GM12875 (cell line): ENCODE measurements at regions not wholly inside any gene's neighbourhood (a gene's known extent, or its start where the extent isn't known, plus 50 kb on each side); places are given as distances from the start of the nearest gene placed in this dataset.

ENCODE experiments used
- H3K4me3 ChIP-seq: one replicate; pipeline ENCODE4 v1.5.1; 2011; ENCODE audit warnings: low read depth, low read length, control low read depth
- TF ChIP-seq, protein P1 (sequence below): IDR thresholded peaks from 2 replicates; pipeline ENCODE4 v1.5.1; 2011; ENCODE audit warnings: low read depth, mild to moderate bottlenecking, control low read depth, inconsistent platforms, low read length, moderate library complexity, borderline replicate concordance; ENCODE audit not compliant: insufficient read depth

DNA sequence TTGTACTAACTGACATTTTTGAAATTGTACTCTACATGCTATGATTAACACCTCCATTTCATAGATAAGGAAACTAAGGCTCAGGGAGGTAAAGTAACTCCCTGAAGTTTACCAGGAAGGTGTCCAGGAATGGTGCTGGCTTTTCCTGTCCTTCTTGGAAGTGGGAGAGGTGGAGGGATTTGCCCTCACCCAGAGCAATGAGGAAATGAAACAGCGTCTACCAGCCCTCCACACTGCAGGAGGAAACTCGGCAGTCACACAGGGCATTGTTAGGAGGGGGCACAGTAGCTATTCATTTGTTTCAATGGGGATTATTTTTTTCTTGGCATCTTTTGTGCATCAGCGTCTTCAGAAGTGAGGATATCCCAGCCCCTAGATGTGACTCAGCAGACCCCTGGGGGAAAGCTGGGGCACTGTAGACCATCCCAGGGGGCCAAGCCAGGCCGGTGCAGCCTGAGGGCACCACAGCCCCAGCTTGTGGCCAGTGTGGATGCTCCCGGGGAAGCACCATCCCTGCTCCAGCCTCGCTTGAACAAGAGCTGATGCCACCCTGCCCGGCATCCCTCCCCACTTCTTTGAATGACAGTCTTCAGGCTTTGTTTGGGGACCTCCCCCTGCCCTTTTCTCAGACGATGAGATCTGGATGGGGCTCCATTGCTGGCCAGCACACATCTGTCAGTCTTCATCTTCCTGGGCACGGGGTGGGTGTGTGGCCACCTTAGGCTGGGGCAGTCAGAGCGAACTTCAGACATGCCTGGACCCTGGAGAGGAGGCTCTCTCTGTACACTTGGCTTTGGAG lies 224.4 kb upstream of the PMEPA1 start:
- TF ChIP-seq, protein P1, sequence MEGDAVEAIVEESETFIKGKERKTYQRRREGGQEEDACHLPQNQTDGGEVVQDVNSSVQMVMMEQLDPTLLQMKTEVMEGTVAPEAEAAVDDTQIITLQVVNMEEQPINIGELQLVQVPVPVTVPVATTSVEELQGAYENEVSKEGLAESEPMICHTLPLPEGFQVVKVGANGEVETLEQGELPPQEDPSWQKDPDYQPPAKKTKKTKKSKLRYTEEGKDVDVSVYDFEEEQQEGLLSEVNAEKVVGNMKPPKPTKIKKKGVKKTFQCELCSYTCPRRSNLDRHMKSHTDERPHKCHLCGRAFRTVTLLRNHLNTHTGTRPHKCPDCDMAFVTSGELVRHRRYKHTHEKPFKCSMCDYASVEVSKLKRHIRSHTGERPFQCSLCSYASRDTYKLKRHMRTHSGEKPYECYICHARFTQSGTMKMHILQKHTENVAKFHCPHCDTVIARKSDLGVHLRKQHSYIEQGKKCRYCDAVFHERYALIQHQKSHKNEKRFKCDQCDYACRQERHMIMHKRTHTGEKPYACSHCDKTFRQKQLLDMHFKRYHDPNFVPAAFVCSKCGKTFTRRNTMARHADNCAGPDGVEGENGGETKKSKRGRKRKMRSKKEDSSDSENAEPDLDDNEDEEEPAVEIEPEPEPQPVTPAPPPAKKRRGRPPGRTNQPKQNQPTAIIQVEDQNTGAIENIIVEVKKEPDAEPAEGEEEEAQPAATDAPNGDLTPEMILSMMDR = no peak
- no peak overlapping the region for H3K4me3 ChIP-seq

DNA sequence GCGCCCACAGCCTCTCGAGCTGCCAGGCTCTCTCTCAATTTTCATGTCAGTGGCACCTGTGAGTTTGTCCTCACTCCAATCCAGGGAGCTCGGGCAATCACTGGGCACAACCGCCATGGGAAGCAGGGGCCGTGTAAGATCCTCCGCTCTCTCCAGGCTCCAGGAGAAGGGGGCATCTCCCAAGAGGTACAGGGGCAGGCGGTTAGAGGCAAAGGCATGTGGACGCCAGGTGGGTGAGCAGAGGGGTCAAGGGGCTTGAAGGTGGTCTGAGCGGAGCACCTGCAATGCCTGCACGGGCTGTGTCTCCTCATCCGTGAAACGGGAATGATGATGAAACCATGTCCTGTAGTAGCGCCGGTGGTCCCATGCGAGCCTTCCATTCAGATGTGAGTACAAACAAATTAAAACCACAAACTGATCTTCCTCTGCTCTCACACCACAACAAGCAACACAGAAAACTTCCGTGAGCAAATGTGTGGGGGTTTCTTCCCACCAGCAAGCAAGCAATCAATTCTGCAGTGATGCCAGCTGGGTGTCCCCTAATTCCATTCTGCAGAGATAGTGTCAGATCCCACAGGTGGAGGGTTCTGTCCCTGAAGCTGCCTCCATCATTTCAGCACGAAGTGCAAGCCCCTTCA lies 222.5 kb upstream of the PMEPA1 start:
- H3K4me3 ChIP-seq = no peak overlapping the region
- TF ChIP-seq, protein P1 = no peak

DNA sequence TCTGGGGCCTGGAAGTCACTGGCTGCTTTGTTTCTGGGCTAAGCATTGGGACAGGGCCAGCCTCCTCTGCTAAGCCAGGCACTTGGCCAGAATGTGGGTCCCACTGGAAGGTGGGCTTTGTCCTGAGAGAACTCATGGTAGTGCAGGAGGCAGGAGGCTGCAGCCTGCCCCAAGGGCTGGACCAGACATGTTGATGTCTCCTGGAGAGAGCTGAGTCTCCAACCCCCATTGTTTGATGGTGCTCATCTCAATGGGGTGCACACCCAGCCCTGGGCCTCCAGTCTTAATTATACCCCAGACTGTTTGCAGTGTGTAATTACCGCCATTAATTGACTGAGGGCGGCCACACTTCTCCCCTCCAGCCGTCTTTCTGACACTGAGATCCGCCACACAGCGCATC lies 220.5 kb upstream of the PMEPA1 start:
- TF ChIP-seq, protein P1 = no peak

DNA sequence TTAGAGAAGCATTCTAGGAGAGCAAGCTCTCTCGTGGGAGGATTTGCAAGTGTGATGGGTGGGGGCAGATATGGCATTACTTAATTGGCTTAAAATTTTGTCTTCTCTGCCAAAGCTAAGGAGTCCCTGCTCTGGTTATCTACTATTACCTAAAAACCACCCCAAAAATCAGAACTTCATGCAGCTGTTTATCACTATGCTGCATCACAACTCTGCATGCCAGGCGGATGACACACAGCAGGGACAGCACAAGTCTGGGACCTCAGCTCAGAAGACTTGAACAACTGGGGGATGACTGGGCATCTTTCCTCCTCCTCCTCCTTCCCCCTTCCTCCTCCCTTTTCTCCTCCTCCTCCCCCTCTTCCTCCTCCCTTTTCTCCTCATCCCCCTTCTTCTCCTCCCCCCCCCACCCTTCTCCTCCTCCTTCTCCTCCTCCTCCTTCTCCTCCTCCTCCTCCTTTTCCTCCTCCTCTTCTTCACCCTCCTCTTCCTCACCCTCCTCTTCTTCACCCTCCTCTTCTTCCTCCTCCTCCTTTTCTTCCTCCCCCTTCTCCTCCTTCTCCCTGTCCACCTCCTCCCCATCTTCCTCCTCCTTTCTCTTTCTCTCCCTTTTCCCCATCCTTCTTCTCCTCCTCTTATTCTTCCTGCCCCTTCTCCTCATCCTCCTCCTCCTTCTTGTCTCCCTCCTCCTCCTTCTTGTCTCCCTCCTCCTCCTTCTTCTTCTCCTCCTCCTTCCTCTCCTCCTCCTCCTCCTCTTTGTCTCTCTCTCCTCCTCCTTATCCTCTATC lies 218.6 kb upstream of the PMEPA1 start:
- TF ChIP-seq, protein P1 = no peak
- H3K4me3 ChIP-seq = no peak overlapping the region

More for the DNA sequence above, 220.5 kb upstream of the PMEPA1 start:
- no peak overlapping the region for H3K4me3 ChIP-seq

DNA sequence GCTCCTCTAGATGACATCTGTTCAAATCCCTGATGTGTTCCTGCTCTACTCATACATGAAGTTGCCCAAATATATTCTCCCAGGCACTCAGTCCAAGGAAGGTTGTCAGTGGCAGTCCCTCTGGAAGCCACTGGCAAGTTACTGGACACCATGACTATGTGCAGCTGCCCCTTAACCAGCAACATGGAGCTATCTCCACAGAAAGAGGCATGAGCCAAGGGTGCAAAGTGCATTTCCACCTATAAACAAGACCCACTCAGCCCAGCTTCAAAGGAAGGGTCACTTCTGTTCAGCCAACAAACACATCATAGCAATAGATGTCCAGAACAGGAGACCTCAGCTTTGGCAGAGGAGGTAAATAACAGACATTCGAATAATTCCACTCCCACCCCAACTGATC lies 217.6 kb upstream of the PMEPA1 start:
- H3K4me3 ChIP-seq = no peak overlapping the region
- TF ChIP-seq, protein P1 = no peak

DNA sequence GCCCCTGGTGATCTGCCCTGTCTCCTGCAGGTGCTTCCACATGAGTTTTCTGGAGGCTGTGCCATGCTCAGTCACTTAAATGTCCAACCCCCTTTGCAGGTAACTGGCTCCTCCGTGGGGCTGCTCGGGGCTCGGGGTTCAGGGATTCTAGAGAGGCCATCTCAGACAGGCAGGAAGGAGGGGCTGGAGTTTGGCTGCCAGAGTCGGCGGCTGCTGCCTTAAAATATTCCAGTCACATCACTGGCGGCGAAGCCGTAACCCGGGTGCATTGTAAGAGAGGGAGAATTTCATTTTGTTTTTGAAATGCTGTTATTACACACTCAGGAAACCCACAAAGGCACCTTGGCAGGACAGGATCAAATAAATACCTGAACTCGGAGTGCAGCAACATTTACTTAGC lies 212.9 kb upstream of the PMEPA1 start:
- no peak overlapping the region for H3K4me3 ChIP-seq
- TF ChIP-seq, protein P1 = no peak
